ENCODE measurements at regions not wholly inside any gene's neighbourhood (a gene's known extent, or its start where the extent isn't known, plus 50 kb on each side); places are given as distances from the start of the nearest gene placed in this dataset.

- DNase-seq (no peak), FAIRE-seq (no peak)
- Histone ChIP-seq H3K4me1 (ENCODE audit: control insufficient read depth in 2 of 3, insufficient read depth in 2 of 3, low read depth in 1 of 3, low read length in 3 of 3) (no peaks in the 10 kb centered on the region), H3K27me3 (ENCODE audit: control insufficient read depth, insufficient read depth, low read length) (no peaks in the 10 kb centered on the region), H3K36me3 (ENCODE audit: control insufficient read depth in 2 of 3, insufficient read depth in 3 of 3, low read length in 3 of 3) (no peaks in the 10 kb centered on the region), H3K9me3 (ENCODE audit: control insufficient read depth in 2 of 3, insufficient read depth in 1 of 3, low read length in 3 of 3) (no peaks in the 10 kb centered on the region), H3K4me3 (ENCODE audit: low read length in 3 of 3) (no peak overlapping the region), H3K9ac (ENCODE audit: low read length in 3 of 3) (no peak overlapping the region), H3K27ac (ENCODE audit: low read depth in 2 of 2, low read length in 2 of 2) (no peak overlapping the region)
- intact Hi-C loops (cut with DNase I) = no loop called here
- TF ChIP-seq CTCF (IDR thresholded peaks at IDR 0.05; ENCODE audit: borderline replicate concordance, extremely low read depth, insufficient read depth) = no peak
These were observed 157.7 kb downstream of the LYPLAL1 start for GRCh38 chr1:219331424-219331823.

GRCh38 chr1:219330669-219331068 lies 157.0 kb downstream of the LYPLAL1 start:
- no peaks in the 10 kb centered on the region for H3K4me1 ChIP-seq (ENCODE audit: control insufficient read depth in 2 of 3, insufficient read depth in 2 of 3, low read depth in 1 of 3, low read length in 3 of 3)
- no peak for TF ChIP-seq CTCF (IDR thresholded peaks at IDR 0.05; ENCODE audit: borderline replicate concordance, extremely low read depth, insufficient read depth)
- DNase-seq (no peak), FAIRE-seq (no peak)
- H3K27me3 ChIP-seq (ENCODE audit: control insufficient read depth, insufficient read depth, low read length) = no peaks in the 10 kb centered on the region
- H3K4me3 ChIP-seq (ENCODE audit: low read length in 3 of 3) = no peak overlapping the region
- no peaks in the 10 kb centered on the region for H3K9me3 ChIP-seq (ENCODE audit: control insufficient read depth in 2 of 3, insufficient read depth in 1 of 3, low read length in 3 of 3)
- H3K36me3 ChIP-seq (ENCODE audit: control insufficient read depth in 2 of 3, insufficient read depth in 3 of 3, low read length in 3 of 3) = no peaks in the 10 kb centered on the region
- H3K27ac ChIP-seq (ENCODE audit: low read depth in 2 of 2, low read length in 2 of 2) = no peak overlapping the region
- intact Hi-C loops (cut with DNase I) = no loop called here
- H3K9ac ChIP-seq (ENCODE audit: low read length in 3 of 3) = no peak overlapping the region

GRCh38 chr1:219330001-219330400 lies 156.3 kb downstream of the LYPLAL1 start:
- Histone ChIP-seq H3K4me3 (ENCODE audit: low read length in 3 of 3) (no peak overlapping the region), H3K27me3 (ENCODE audit: control insufficient read depth, insufficient read depth, low read length) (no peaks in the 10 kb centered on the region), H3K36me3 (ENCODE audit: control insufficient read depth in 2 of 3, insufficient read depth in 3 of 3, low read length in 3 of 3) (no peaks in the 10 kb centered on the region), H3K9me3 (ENCODE audit: control insufficient read depth in 2 of 3, insufficient read depth in 1 of 3, low read length in 3 of 3) (no peaks in the 10 kb centered on the region), H3K27ac (ENCODE audit: low read depth in 2 of 2, low read length in 2 of 2) (no peak overlapping the region), H3K9ac (ENCODE audit: low read length in 3 of 3) (no peak overlapping the region), H3K4me1 (ENCODE audit: control insufficient read depth in 2 of 3, insufficient read depth in 2 of 3, low read depth in 1 of 3, low read length in 3 of 3) (no peaks in the 10 kb centered on the region)
- DNase-seq = no peak
- no peak for TF ChIP-seq CTCF (IDR thresholded peaks at IDR 0.05; ENCODE audit: borderline replicate concordance, extremely low read depth, insufficient read depth)
- no peak for FAIRE-seq
- intact Hi-C loops (cut with DNase I) = no loop called here

- TF ChIP-seq CTCF (IDR thresholded peaks at IDR 0.05; ENCODE audit: borderline replicate concordance, extremely low read depth, insufficient read depth) = no peak
- H3K27ac ChIP-seq (ENCODE audit: low read depth in 2 of 2, low read length in 2 of 2) = no peak overlapping the region
- no peaks in the 10 kb centered on the region for H3K9me3 ChIP-seq (ENCODE audit: control insufficient read depth in 2 of 3, insufficient read depth in 1 of 3, low read length in 3 of 3)
- DNase-seq = peak in 3 of 5 donors; percentile 12 to 39 (median 30)
- intact Hi-C loops (cut with DNase I) = no loop called here
- no peak for FAIRE-seq
- no peaks in the 10 kb centered on the region for H3K27me3 ChIP-seq (ENCODE audit: control insufficient read depth, insufficient read depth, low read length)
- no peaks in the 10 kb centered on the region for H3K36me3 ChIP-seq (ENCODE audit: control insufficient read depth in 2 of 3, insufficient read depth in 3 of 3, low read length in 3 of 3)
- H3K4me3 ChIP-seq (ENCODE audit: low read length in 3 of 3) = no peak overlapping the region
- no peak overlapping the region for H3K9ac ChIP-seq (ENCODE audit: low read length in 3 of 3)
- no peaks in the 10 kb centered on the region for H3K4me1 ChIP-seq (ENCODE audit: control insufficient read depth in 2 of 3, insufficient read depth in 2 of 3, low read depth in 1 of 3, low read length in 3 of 3)
These were observed 155.9 kb downstream of the LYPLAL1 start for GRCh38 chr1:219329578-219329977.

Measured in kidney (tissue), 13 donors.